ENCODE measurements at regions not wholly inside any gene's neighbourhood (a gene's known extent, or its start where the extent isn't known, plus 50 kb on each side); places are given as distances from the start of the nearest gene placed in this dataset.

- TF ChIP-seq CTCF (IDR thresholded peaks at IDR 0.05) (no peak), POLR2A (IDR thresholded peaks at IDR 0.05) (no peak), POLR2AphosphoS5 (IDR thresholded peaks at IDR 0.05) (no peak)
These were observed 798.3 kb downstream of the CDH8 start for GRCh38 chr16:61237884-61238485.
